NT2/D1 (cell line): ENCODE measurements at regions not wholly inside any gene's neighbourhood (a gene's known extent, or its start where the extent isn't known, plus 50 kb on each side); places are given as distances from the start of the nearest gene placed in this dataset.

Experiments used
- DNase-seq: peaks from one replicate; pipeline ENCODE4 v3.0.0-alpha.2; 2011; ENCODE audit warnings: low read depth, low spot score
- H3K27me3 ChIP-seq: 2 replicates; pipeline ENCODE4 v1.6.0; 2011; ENCODE audit warnings: mild to moderate bottlenecking; ENCODE audit not compliant: insufficient read length, insufficient read depth
- H3K36me3 ChIP-seq: 2 replicates; pipeline ENCODE4 v1.6.1; 2011; ENCODE audit warnings: mild to moderate bottlenecking, low read length, mixed read lengths; ENCODE audit not compliant: insufficient read depth, insufficient read length
- H3K4me1 ChIP-seq: 2 replicates; pipeline ENCODE4 v1.5.1; 2011; ENCODE audit not compliant: insufficient read depth, insufficient read length
- H3K4me3 ChIP-seq: 2 replicates; pipeline ENCODE4 v1.5.1; 2011; ENCODE audit warnings: low read depth; ENCODE audit not compliant: insufficient read length
- H3K9ac ChIP-seq: 2 replicates; pipeline ENCODE4 v1.6.0; 2011; ENCODE audit warnings: low read depth; ENCODE audit not compliant: insufficient read length
- H3K9me3 ChIP-seq: 2 replicates; pipeline ENCODE4 v1.5.1; 2011; ENCODE audit warnings: mild to moderate bottlenecking, low read length; ENCODE audit not compliant: insufficient read depth
- SUZ12 ChIP-seq: IDR thresholded peaks from 2 replicates; pipeline ENCODE4 v1.6.1; 2011; ENCODE audit not compliant: insufficient read length, insufficient read depth; ENCODE audit errors: extremely low read depth
- YY1 ChIP-seq: IDR thresholded peaks from 2 replicates; pipeline ENCODE4 v1.6.1; 2011; ENCODE audit not compliant: insufficient read length, insufficient read depth
- ZNF274 ChIP-seq: IDR thresholded peaks from 2 replicates; pipeline ENCODE4 v1.6.1; 2011; ENCODE audit warnings: mild to moderate bottlenecking, low read depth, low read length

- H3K4me3 ChIP-seq: no peak overlapping the region
- no peak for TF ChIP-seq SUZ12
- H3K27me3 ChIP-seq: peaks cover 4% of the 10 kb centered on the region
- H3K9ac ChIP-seq: no peak overlapping the region
- H3K4me1 ChIP-seq: no peaks in the 10 kb centered on the region
- H3K36me3 ChIP-seq: no peaks in the 10 kb centered on the region
- H3K9me3 ChIP-seq: peaks cover 12% of the 10 kb centered on the region; the same call in 1 of the 2 replicates
- DNase-seq: no peak
Observed at GRCh38 chr6:14313248-14313647, 195.7 kb downstream of the CD83 start.

DNA sequence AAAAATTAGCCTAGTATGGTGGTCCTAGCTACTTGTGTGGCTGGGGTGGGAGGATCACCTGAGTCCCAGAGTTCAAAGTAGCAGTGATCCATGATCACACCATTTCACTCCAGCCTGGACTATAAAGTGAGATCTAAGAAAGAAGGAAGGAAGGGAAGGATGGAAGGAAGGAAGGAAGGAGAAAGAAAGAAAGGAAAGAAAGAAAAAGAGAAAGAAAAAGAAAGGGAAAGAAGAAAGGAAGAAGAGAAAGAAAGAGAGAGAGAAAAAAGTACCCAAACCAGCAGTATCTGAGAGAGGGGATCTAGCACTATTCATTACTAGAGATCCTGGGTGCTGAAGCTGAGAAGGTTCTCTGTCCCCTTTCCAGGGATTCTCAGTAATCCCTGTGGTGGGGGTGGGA lies 197.8 kb downstream of the CD83 start:
- Histone ChIP-seq H3K36me3 (no peaks in the 10 kb centered on the region), H3K4me1 (no peaks in the 10 kb centered on the region), H3K9me3 (peaks cover 11% of the 10 kb centered on the region; the same call in 1 of the 2 replicates), H3K27me3 (peaks cover 4% of the 10 kb centered on the region), H3K9ac (no peak overlapping the region), H3K4me3 (no peak overlapping the region)
- TF ChIP-seq YY1: no peak
- TF ChIP-seq ZNF274: no peak
- TF ChIP-seq SUZ12: no peak
- no peak for DNase-seq

- TF ChIP-seq ZNF274 (no peak), YY1 (no peak), SUZ12 (no peak)
- DNase-seq: no peak
- Histone ChIP-seq H3K27me3 (peaks cover 4% of the 10 kb centered on the region), H3K4me3 (no peak overlapping the region), H3K9ac (no peak overlapping the region), H3K4me1 (no peaks in the 10 kb centered on the region), H3K9me3 (no peaks in the 10 kb centered on the region; the same call in 1 of the 2 replicates), H3K36me3 (no peaks in the 10 kb centered on the region)
Observed at GRCh38 chr6:14316651-14317386, 199.2 kb downstream of the CD83 start.

DNA sequence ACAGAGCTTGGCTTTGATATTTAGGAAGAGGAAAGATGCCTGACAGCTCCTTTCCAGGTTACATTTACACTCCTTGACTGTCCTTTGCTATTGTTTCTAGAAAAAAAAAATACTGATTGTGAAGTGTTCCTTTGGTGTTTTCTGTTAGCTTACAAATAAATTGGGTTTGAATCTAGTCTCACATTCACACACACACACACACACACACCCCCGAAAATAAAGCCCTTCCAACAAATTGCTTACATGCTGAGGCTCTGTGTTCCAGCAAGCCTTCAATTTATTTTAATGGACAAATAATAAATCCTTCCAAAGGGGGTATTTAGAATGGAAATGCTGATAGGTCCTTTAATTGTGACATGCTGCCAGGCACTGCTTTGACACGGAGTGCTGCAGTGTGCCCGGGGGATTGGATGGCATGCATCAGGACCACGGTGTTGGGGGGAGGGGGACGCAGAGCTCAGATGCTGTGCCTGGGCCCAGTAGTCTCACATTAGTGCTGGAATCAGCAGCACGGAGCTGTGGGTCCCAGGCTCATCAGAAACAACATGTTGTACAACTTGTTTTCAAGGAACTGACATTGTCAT lies 199.9 kb downstream of the CD83 start:
- TF ChIP-seq YY1 (no peak), ZNF274 (no peak), SUZ12 (no peak)
- H3K4me3 ChIP-seq: no peak overlapping the region
- H3K36me3 ChIP-seq: no peaks in the 10 kb centered on the region
- no peak for DNase-seq
- peaks cover 4% of the 10 kb centered on the region for H3K27me3 ChIP-seq
- no peak overlapping the region for H3K9ac ChIP-seq
- no peaks in the 10 kb centered on the region; the same call in 1 of the 2 replicates for H3K9me3 ChIP-seq
- no peaks in the 10 kb centered on the region for H3K4me1 ChIP-seq

GRCh38 chr6:14320332-14320731 lies 202.8 kb downstream of the CD83 start:
- Histone ChIP-seq H3K9ac (no peak overlapping the region), H3K27me3 (no peaks in the 10 kb centered on the region), H3K4me1 (no peaks in the 10 kb centered on the region), H3K36me3 (no peaks in the 10 kb centered on the region), H3K9me3 (no peaks in the 10 kb centered on the region), H3K4me3 (no peak overlapping the region)
- DNase-seq: no peak
- TF ChIP-seq SUZ12: no peak
- TF ChIP-seq YY1: no peak
- no peak for TF ChIP-seq ZNF274

DNA sequence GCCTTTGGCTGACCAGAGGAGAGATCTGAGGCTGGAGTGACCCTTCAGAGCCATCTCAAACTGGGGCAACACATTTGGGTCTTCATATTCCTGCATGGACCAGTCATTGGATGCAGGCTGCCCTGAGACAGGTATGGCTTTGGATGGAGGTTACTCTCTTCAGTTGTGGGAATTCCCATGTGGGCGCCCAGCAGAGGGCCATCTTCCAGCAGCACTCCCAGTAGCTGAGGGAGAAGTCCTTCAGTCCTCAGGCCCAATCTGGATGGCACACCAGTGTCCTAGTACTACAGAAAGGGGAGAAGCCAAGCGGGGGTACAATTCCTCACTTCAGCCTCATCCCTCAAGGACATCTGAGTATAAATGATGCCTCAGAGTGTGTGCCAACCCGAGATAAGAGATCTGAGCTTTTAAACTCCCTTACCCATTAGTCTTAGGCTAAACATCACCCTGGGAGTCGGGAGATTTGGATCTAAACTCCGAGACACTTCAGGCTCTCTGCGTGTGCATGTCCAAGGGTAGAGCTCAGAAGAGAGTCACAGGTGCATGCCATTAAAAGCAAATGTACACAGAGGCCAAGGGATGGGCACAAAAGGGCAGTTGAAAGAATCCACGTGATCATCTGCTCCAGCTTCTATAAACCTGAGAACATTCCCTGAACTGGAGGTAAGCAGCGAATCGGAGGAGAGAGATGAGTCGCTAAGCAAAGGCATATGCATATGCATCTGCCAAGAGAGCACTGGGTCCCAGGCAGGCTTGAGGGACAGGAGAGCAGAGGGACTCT lies 204.6 kb downstream of the CD83 start:
- no peak overlapping the region for H3K9ac ChIP-seq
- no peak overlapping the region for H3K4me3 ChIP-seq
- no peaks in the 10 kb centered on the region for H3K36me3 ChIP-seq
- H3K27me3 ChIP-seq: no peaks in the 10 kb centered on the region
- DNase-seq: no peak
- H3K4me1 ChIP-seq: no peaks in the 10 kb centered on the region
- no peaks in the 10 kb centered on the region for H3K9me3 ChIP-seq
- TF ChIP-seq SUZ12: no peak
- TF ChIP-seq ZNF274: no peak
- no peak for TF ChIP-seq YY1

GRCh38 chr6:14322841-14323240 lies 205.3 kb downstream of the CD83 start:
- DNase-seq: no peak
- H3K4me1 ChIP-seq: no peaks in the 10 kb centered on the region
- H3K36me3 ChIP-seq: no peaks in the 10 kb centered on the region
- peaks cover 4% of the 10 kb centered on the region; the same call in 1 of the 2 replicates for H3K9me3 ChIP-seq
- no peaks in the 10 kb centered on the region for H3K27me3 ChIP-seq
- TF ChIP-seq SUZ12: no peak
- TF ChIP-seq YY1: no peak
- no peak for TF ChIP-seq ZNF274
- H3K9ac ChIP-seq: no peak overlapping the region
- H3K4me3 ChIP-seq: no peak overlapping the region
